Right renal cortex interstitium (tissue), 3 donors: ENCODE measurements at regions not wholly inside any gene's neighbourhood (a gene's known extent, or its start where the extent isn't known, plus 50 kb on each side); places are given as distances from the start of the nearest gene placed in this dataset.
"Not testable (repeated sequence)": the region's sequence is repeated elsewhere in the genome, so short reads cannot be mapped to it uniquely, and the experiment has no call there.

Experiments
- DNase-seq, 3 donors: peaks; one replicate each; pipeline ENCODE4 v3.0.0-alpha.2; 2013; ENCODE audit warnings: low read depth in 3 of 3, low spot score in 2 of 3

- no peak for DNase-seq
Observed at GRCh38 chr4:178136736-178137345, 694.6 kb upstream of the AGA start.

- DNase-seq, result no peak
Observed at GRCh38 chr4:178137732-178138471, 695.7 kb upstream of the AGA start.

- no peak for DNase-seq
Observed at GRCh38 chr4:178138491-178138890, 696.3 kb upstream of the AGA start.

GRCh38 chr4:178140326-178140915 lies 698.2 kb upstream of the AGA start:
- DNase-seq, result no peak

- no peak for DNase-seq
Observed at GRCh38 chr4:178142724-178143123, 700.5 kb upstream of the AGA start.

- no peak for DNase-seq
Observed at GRCh38 chr4:178148106-178148505, 705.9 kb upstream of the AGA start.

- DNase-seq, result no peak
Observed at GRCh38 chr4:178165251-178165950, 723.2 kb upstream of the AGA start.

GRCh38 chr4:178165951-178166308 lies 723.7 kb upstream of the AGA start:
- DNase-seq, result no peak

- no peak for DNase-seq
Observed at GRCh38 chr4:178173771-178174170, 731.5 kb upstream of the AGA start.

- no peak for DNase-seq
Observed at GRCh38 chr4:178174756-178175155, 732.5 kb upstream of the AGA start.

GRCh38 chr4:178185517-178185916 lies 743.3 kb upstream of the AGA start:
- no peak for DNase-seq

GRCh38 chr4:178192611-178193010 lies 750.4 kb upstream of the AGA start:
- DNase-seq, result no peak

GRCh38 chr4:178196751-178197374 lies 754.6 kb upstream of the AGA start:
- DNase-seq, result no peak

GRCh38 chr4:178198691-178199090 lies 756.5 kb upstream of the AGA start:
- no peak for DNase-seq

GRCh38 chr4:178202422-178202821 lies 760.2 kb upstream of the AGA start:
- no peak for DNase-seq

- DNase-seq, result no peak
Observed at GRCh38 chr4:178205826-178206225, 763.6 kb upstream of the AGA start.

GRCh38 chr4:178215309-178215708 lies 773.1 kb upstream of the AGA start:
- no peak for DNase-seq

- no peak for DNase-seq
Observed at GRCh38 chr4:178215763-178216162, 773.5 kb upstream of the AGA start.

- DNase-seq, result not testable (repeated sequence)
Observed at GRCh38 chr4:178226421-178226820, 784.2 kb upstream of the AGA start.

- DNase-seq, result no peak
Observed at GRCh38 chr4:178233906-178234305, 791.7 kb upstream of the AGA start.

GRCh38 chr4:178240891-178241290 lies 798.7 kb upstream of the AGA start:
- no peak for DNase-seq
